Naive thymus-derived CD4-positive, alpha-beta T cell (primary cell): ENCODE measurements at regions not wholly inside any gene's neighbourhood (a gene's known extent, or its start where the extent isn't known, plus 50 kb on each side); places are given as distances from the start of the nearest gene placed in this dataset.

Source experiments
- ATAC-seq: fragments of 150-1000 bp; cut with Tn5 transposase; 2 replicates; pipeline ENCODE4 v1.10.0; 2021; ENCODE audit warnings: mild to moderate bottlenecking, moderate library complexity
- CTCF ChIA-PET: fragments of 350-600 bp; sonication (Branson Sonifier 250); formaldehyde crosslinking; loops from one replicate; lab custom pipeline; 2021; ENCODE audit warnings: antibody characterized with exemption; lab: Charles Lee
- POLR2A ChIA-PET: fragments of 350-600 bp; sonication (Branson Sonifier 250); formaldehyde crosslinking; loops from one replicate; lab custom pipeline; 2021; ENCODE audit warnings: antibody characterized with exemption, inconsistent platforms; lab: Charles Lee
- DNase-seq, 9 donors: peaks; one replicate each; pipeline versions ENCODE4 v3.0.0 to v3.0.0-alpha.2; 2020 to 2022; ENCODE audit warnings: mixed read lengths in 1 of 9
- H3K27ac ChIP-seq: one replicate; pipeline ENCODE4 v1.7.0; 2013; ENCODE audit warnings: mild to moderate bottlenecking, low read depth, low read length, moderate library complexity
- H3K27me3 ChIP-seq, 2 donors: one replicate each; pipeline ENCODE4 v1.7.0; 2013; ENCODE audit warnings: low read length in 2 of 2, mild to moderate bottlenecking in 2 of 2, moderate library complexity in 2 of 2; ENCODE audit not compliant: control insufficient read depth in 2 of 2, insufficient read depth in 2 of 2
- H3K36me3 ChIP-seq, 3 experiments: 1 replicate in 2 of 3; 2 replicates in 1 of 3; pipeline ENCODE4 v1.7.0; 2013; ENCODE audit warnings: low read length in 3 of 3, mild to moderate bottlenecking in 3 of 3, moderate library complexity in 1 of 3; ENCODE audit not compliant: insufficient read depth in 3 of 3, control insufficient read depth in 2 of 3
- H3K4me1 ChIP-seq, 2 donors: one replicate each; pipeline ENCODE4 v1.7.0; 2013; ENCODE audit warnings: low read length in 2 of 2, mild to moderate bottlenecking in 2 of 2, moderate library complexity in 1 of 2; ENCODE audit not compliant: control insufficient read depth in 2 of 2, insufficient read depth in 2 of 2
- H3K4me3 ChIP-seq: 2 replicates; pipeline ENCODE4 v1.7.0; 2013; ENCODE audit warnings: mild to moderate bottlenecking, low read length
- H3K9me3 ChIP-seq, 3 experiments: 1 replicate in 2 of 3; 2 replicates in 1 of 3; pipeline ENCODE4 v1.7.0; 2013; ENCODE audit warnings: low read length in 3 of 3; ENCODE audit not compliant: control insufficient read depth in 2 of 3
- H3K27ac Mint-ChIP-seq, 9 donors: one replicate each; pipeline ENCODE4 v1.8.0; 2020 to 2022; ENCODE audit warnings: mixed read lengths in 9 of 9, mild to moderate bottlenecking in 8 of 9, moderate library complexity in 5 of 9, inconsistent platforms in 2 of 9
- H3K27me3 Mint-ChIP-seq, 5 donors: one replicate each; pipeline ENCODE4 v1.8.0; 2021 to 2022; ENCODE audit warnings: mixed read lengths in 5 of 5, mild to moderate bottlenecking in 1 of 5
- H3K36me3 Mint-ChIP-seq, 5 donors: one replicate each; pipeline ENCODE4 v1.8.0; 2020 to 2022; ENCODE audit warnings: mixed read lengths in 5 of 5, mild to moderate bottlenecking in 3 of 5, inconsistent platforms in 1 of 5
- H3K4me1 Mint-ChIP-seq, 7 donors: one replicate each; pipeline ENCODE4 v1.8.0; 2020 to 2022; ENCODE audit warnings: mixed read lengths in 7 of 7, mild to moderate bottlenecking in 3 of 7, inconsistent platforms in 1 of 7
- H3K4me3 Mint-ChIP-seq, 10 donors: one replicate each; pipeline ENCODE4 v1.8.0; 2020 to 2022; ENCODE audit warnings: mild to moderate bottlenecking in 10 of 10, mixed read lengths in 10 of 10, moderate library complexity in 6 of 10, inconsistent platforms in 2 of 10
- H3K9me3 Mint-ChIP-seq, 11 donors: one replicate each; pipeline ENCODE4 v1.8.0; 2020 to 2022; ENCODE audit warnings: mixed read lengths in 11 of 11, mild to moderate bottlenecking in 4 of 11, inconsistent platforms in 1 of 11, moderate library complexity in 1 of 11
- intact Hi-C, 2 donors: fragments of 100-400 bp; cut with micrococcal nuclease; formaldehyde crosslinking; loops; one replicate each; pipeline ENCODE4 v1.15.1; 2023

- intact Hi-C loops, result no loop called here
- H3K36me3 ChIP-seq, result no peaks in the 10 kb centered on the region
- H3K4me3 ChIP-seq, result no peak overlapping the region
- ATAC-seq (no peak), DNase-seq (no peak)
- Mint-ChIP-seq H3K27me3 (peaks cover 16 to 49% (median 20%) of the 10 kb centered on the region in 5 donors), H3K9me3 (peaks cover 0 to 13% (median 1%) of the 10 kb centered on the region in 11 donors), H3K4me3 (no peak overlapping the region), H3K36me3 (peaks cover 0 to 3% (median 0%) of the 10 kb centered on the region in 5 donors), H3K27ac (no peak overlapping the region), H3K4me1 (peaks cover 0 to 6% (median 0%) of the 10 kb centered on the region in 7 donors)
- ChIA-PET CTCF (no interaction called here), POLR2A (no interaction called here)
- no peaks in the 10 kb centered on the region for H3K9me3 ChIP-seq
- H3K27ac ChIP-seq, result no peak overlapping the region
- no peaks in the 10 kb centered on the region for H3K4me1 ChIP-seq
- H3K27me3 ChIP-seq, result no peaks in the 10 kb centered on the region
Observed at GRCh38 chr7:42491106-42491505, 254.1 kb upstream of the GLI3 start.

DNA sequence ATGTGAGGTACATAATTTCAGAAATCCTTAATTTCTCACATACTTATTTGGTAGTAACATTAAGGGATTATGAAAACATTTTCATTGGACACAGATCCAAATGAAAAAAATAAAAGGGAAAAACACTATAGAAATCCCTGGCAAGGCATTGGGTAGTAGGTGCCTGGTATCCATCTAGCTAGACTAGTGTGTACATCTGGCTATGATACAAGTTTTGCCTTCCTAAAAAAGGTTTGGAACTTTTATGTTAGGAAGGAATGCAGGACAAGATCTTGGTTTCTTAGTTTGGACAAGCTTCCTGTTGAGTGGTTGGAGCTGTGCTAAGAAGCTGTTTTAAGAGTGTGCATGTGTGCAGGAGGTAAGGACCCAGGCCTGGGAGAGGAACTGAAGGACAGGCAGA, 252.3 kb upstream of the GLI3 start:
- H3K27me3 ChIP-seq, result no peaks in the 10 kb centered on the region

GRCh38 chr7:42485301-42485766, 248.3 kb upstream of the GLI3 start:
- no peaks in the 10 kb centered on the region for H3K36me3 Mint-ChIP-seq
- CTCF ChIA-PET, result no interaction called here
- intact Hi-C loops, result no loop called here

More for the DNA sequence above, 252.3 kb upstream of the GLI3 start:
- Histone ChIP-seq H3K36me3 (no peaks in the 10 kb centered on the region), H3K4me3 (no peak overlapping the region), H3K9me3 (no peaks in the 10 kb centered on the region), H3K27ac (no peak overlapping the region), H3K4me1 (no peaks in the 10 kb centered on the region)
- Mint-ChIP-seq H3K9me3 (peaks cover 0 to 13% (median 0%) of the 10 kb centered on the region in 11 donors), H3K36me3 (peaks cover 0 to 3% (median 0%) of the 10 kb centered on the region in 5 donors), H3K4me1 (peaks cover 0 to 6% (median 0%) of the 10 kb centered on the region in 7 donors), H3K4me3 (no peak overlapping the region), H3K27me3 (peaks cover 5 to 34% (median 11%) of the 10 kb centered on the region in 5 donors), H3K27ac (no peak overlapping the region)
- ChIA-PET POLR2A (no interaction called here), CTCF (no interaction called here)
- ATAC-seq (no peak), DNase-seq (no peak)
- intact Hi-C loops, result no loop called here

GRCh38 chr7:42483886-42484285, 246.9 kb upstream of the GLI3 start:
- H3K27me3 Mint-ChIP-seq, result peaks cover 0 to 8% (median 0%) of the 10 kb centered on the region in 5 donors
- Histone ChIP-seq H3K9me3 (no peaks in the 10 kb centered on the region), H3K27me3 (no peaks in the 10 kb centered on the region), H3K36me3 (no peaks in the 10 kb centered on the region), H3K4me3 (no peak overlapping the region), H3K27ac (no peak overlapping the region), H3K4me1 (no peaks in the 10 kb centered on the region)
- ChIA-PET POLR2A (no interaction called here), CTCF (no interaction called here)
- ATAC-seq, result no peak
- H3K9me3 Mint-ChIP-seq, result peaks cover 0 to 12% (median 1%) of the 10 kb centered on the region in 11 donors
- DNase-seq, result no peak
- intact Hi-C loops, result no loop called here
- no peaks in the 10 kb centered on the region for H3K36me3 Mint-ChIP-seq
- no peak overlapping the region for H3K4me3 Mint-ChIP-seq
- no peaks in the 10 kb centered on the region for H3K4me1 Mint-ChIP-seq
- H3K27ac Mint-ChIP-seq, result no peak overlapping the region

More at GRCh38 chr7:42485301-42485766, 248.3 kb upstream of the GLI3 start:
- POLR2A ChIA-PET, result no interaction called here
- no peak overlapping the region for H3K27ac ChIP-seq
- H3K4me1 ChIP-seq, result no peaks in the 10 kb centered on the region
- H3K27me3 Mint-ChIP-seq, result peaks cover 0 to 11% (median 0%) of the 10 kb centered on the region in 5 donors
- H3K36me3 ChIP-seq, result no peaks in the 10 kb centered on the region
- H3K4me3 ChIP-seq, result no peak overlapping the region
- no peak overlapping the region for H3K4me3 Mint-ChIP-seq
- H3K9me3 ChIP-seq, result no peaks in the 10 kb centered on the region
- H3K27ac Mint-ChIP-seq, result no peak overlapping the region
- H3K27me3 ChIP-seq, result no peaks in the 10 kb centered on the region
- ATAC-seq, result no peak
- H3K4me1 Mint-ChIP-seq, result no peaks in the 10 kb centered on the region
- DNase-seq, result no peak
- peaks cover 0 to 13% (median under 1%) of the 10 kb centered on the region in 11 donors for H3K9me3 Mint-ChIP-seq

DNA sequence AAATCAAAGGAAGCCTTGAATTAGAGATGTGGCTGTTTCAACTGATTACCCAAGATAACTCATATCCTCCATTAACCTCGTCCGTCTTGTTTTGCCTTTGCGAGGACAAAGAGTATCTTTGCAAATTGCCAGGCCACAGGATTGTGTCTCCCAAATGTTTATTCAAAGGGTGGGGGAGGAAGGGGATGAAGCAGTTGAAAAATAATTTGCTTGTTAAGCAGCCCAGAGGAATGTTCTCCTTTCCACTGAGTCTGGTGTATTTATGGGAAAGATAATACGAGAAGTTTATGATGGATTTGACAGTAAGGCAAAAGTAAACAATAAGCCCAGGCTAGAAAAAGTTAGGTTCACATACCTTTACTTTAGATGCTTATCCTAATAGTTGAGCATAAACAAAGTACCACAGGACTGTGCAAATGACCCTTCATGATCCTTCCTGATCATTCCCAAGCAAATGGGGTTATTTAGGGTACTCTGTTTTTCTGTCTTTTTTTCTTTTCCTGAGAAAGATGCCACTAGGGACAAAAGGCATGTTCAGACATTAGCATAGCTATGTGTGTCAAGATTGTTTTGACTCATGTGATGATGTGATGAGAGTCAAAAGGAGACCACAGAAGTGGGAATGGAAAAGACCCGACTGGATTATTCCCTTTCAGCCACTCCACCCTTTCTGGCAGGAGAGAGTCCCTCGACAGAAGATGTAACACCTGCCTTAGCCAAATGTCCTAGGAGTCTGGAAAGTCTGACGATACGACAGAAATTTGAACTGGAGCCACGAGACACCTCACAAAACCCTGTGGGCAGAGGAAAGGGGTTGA, 243.0 kb upstream of the GLI3 start:
- Mint-ChIP-seq H3K27ac (no peak overlapping the region), H3K4me1 (no peaks in the 10 kb centered on the region), H3K36me3 (no peaks in the 10 kb centered on the region), H3K27me3 (peaks cover 0 to 3% (median 0%) of the 10 kb centered on the region in 5 donors), H3K9me3 (peaks cover 0 to 11% (median 3%) of the 10 kb centered on the region in 11 donors), H3K4me3 (no peak overlapping the region)
- ChIA-PET CTCF (no interaction called here), POLR2A (no interaction called here)
- Histone ChIP-seq H3K36me3 (no peaks in the 10 kb centered on the region), H3K27me3 (no peaks in the 10 kb centered on the region), H3K4me3 (no peak overlapping the region), H3K27ac (no peak overlapping the region), H3K9me3 (no peaks in the 10 kb centered on the region), H3K4me1 (no peaks in the 10 kb centered on the region)
- intact Hi-C loops, result no loop called here
- DNase-seq (no peak), ATAC-seq (no peak)

- intact Hi-C loops, result no loop called here
- H3K27ac ChIP-seq, result no peak overlapping the region
Observed at GRCh38 chr7:42479452-42479815, 242.4 kb upstream of the GLI3 start.

GRCh38 chr7:42478717-42479116, 241.7 kb upstream of the GLI3 start:
- H3K4me3 ChIP-seq, result no peak overlapping the region
- Mint-ChIP-seq H3K27ac (no peak overlapping the region), H3K4me3 (no peak overlapping the region), H3K27me3 (peaks cover 0 to 3% (median 0%) of the 10 kb centered on the region in 5 donors), H3K9me3 (peaks cover 0 to 22% (median 6%) of the 10 kb centered on the region in 11 donors), H3K36me3 (no peaks in the 10 kb centered on the region), H3K4me1 (no peaks in the 10 kb centered on the region)
- DNase-seq (no peak), ATAC-seq (no peak)
- POLR2A ChIA-PET, result no interaction called here
- no peaks in the 10 kb centered on the region for H3K9me3 ChIP-seq
- intact Hi-C loops, result no loop called here
- no peaks in the 10 kb centered on the region for H3K27me3 ChIP-seq
- CTCF ChIA-PET, result no interaction called here
- no peak overlapping the region for H3K27ac ChIP-seq
- no peaks in the 10 kb centered on the region for H3K36me3 ChIP-seq
- no peaks in the 10 kb centered on the region for H3K4me1 ChIP-seq

More at GRCh38 chr7:42479452-42479815, 242.4 kb upstream of the GLI3 start:
- Histone ChIP-seq H3K4me1 (no peaks in the 10 kb centered on the region), H3K36me3 (no peaks in the 10 kb centered on the region), H3K27me3 (no peaks in the 10 kb centered on the region), H3K4me3 (no peak overlapping the region), H3K9me3 (no peaks in the 10 kb centered on the region)
- ChIA-PET POLR2A (no interaction called here), CTCF (no interaction called here)
- ATAC-seq (no peak), DNase-seq (no peak)
- no peak overlapping the region for H3K27ac Mint-ChIP-seq
- H3K9me3 Mint-ChIP-seq, result peaks cover 0 to 17% (median 4%) of the 10 kb centered on the region in 11 donors
- no peaks in the 10 kb centered on the region for H3K4me1 Mint-ChIP-seq
- peaks cover 0 to 3% (median 0%) of the 10 kb centered on the region in 5 donors for H3K27me3 Mint-ChIP-seq
- no peaks in the 10 kb centered on the region for H3K36me3 Mint-ChIP-seq
- H3K4me3 Mint-ChIP-seq, result no peak overlapping the region
